ENCODE measurements at regions not wholly inside any gene's neighbourhood (a gene's known extent, or its start where the extent isn't known, plus 50 kb on each side); places are given as distances from the start of the nearest gene placed in this dataset.

GRCh38 chr11:116335891-116336290 is 436.9 kb downstream of the BUD13 start:
- TF ChIP-seq PATZ1 (CRISPR knock-in tag; IDR thresholded peaks at IDR 0.05; ENCODE audit: borderline replicate concordance), result no peak
- no peak for TF ChIP-seq POU6F1 (CRISPR knock-in tag; IDR thresholded peaks at IDR 0.05; ENCODE audit: borderline replicate concordance, low read depth)
- no peak for TF ChIP-seq ISL1 (CRISPR knock-in tag; IDR thresholded peaks at IDR 0.05)
- TF ChIP-seq ZFP30 (CRISPR knock-in tag; IDR thresholded peaks at IDR 0.05), result no peak
- TF ChIP-seq ESRRG (CRISPR knock-in tag; IDR thresholded peaks at IDR 0.05), result no peak
- TF ChIP-seq ARNTL (CRISPR knock-in tag; IDR thresholded peaks at IDR 0.05; ENCODE audit: borderline replicate concordance, low read depth), result no peak
- no peak for TF ChIP-seq TCF4 (CRISPR knock-in tag; IDR thresholded peaks at IDR 0.05; ENCODE audit: borderline replicate concordance)
- ATAC-seq, result no peak

GRCh38 chr11:116335078-116335477 is 437.7 kb downstream of the BUD13 start:
- TF ChIP-seq ZFP30 (CRISPR knock-in tag; IDR thresholded peaks at IDR 0.05) (no peak), BACH2 (CRISPR knock-in tag; IDR thresholded peaks at IDR 0.05; ENCODE audit: borderline replicate concordance) (no peak), SNAI2 (CRISPR knock-in tag; IDR thresholded peaks at IDR 0.05) (no peak), OSR1 (CRISPR knock-in tag; IDR thresholded peaks at IDR 0.05) (no peak)
- ATAC-seq, result no peak

- TF ChIP-seq ZFP3 (CRISPR knock-in tag; IDR thresholded peaks at IDR 0.05) (no peak), BACH2 (CRISPR knock-in tag; IDR thresholded peaks at IDR 0.05; ENCODE audit: borderline replicate concordance) (no peak), TSHZ2 (CRISPR knock-in tag; IDR thresholded peaks at IDR 0.05) (no peak), ARNTL (CRISPR knock-in tag; IDR thresholded peaks at IDR 0.05; ENCODE audit: borderline replicate concordance, low read depth) (no peak), CREB5 (CRISPR knock-in tag; IDR thresholded peaks at IDR 0.05; ENCODE audit: low read depth) (no peak), TCF4 (CRISPR knock-in tag; IDR thresholded peaks at IDR 0.05; ENCODE audit: borderline replicate concordance) (no peak), RARB (CRISPR knock-in tag; IDR thresholded peaks at IDR 0.05) (no peak), PATZ1 (CRISPR knock-in tag; IDR thresholded peaks at IDR 0.05; ENCODE audit: borderline replicate concordance) (no peak), ZC3H10 (CRISPR knock-in tag; IDR thresholded peaks at IDR 0.05) (no peak), OSR1 (CRISPR knock-in tag; IDR thresholded peaks at IDR 0.05) (no peak), SNAI2 (CRISPR knock-in tag; IDR thresholded peaks at IDR 0.05) (no peak), ISL1 (CRISPR knock-in tag; IDR thresholded peaks at IDR 0.05) (no peak), ZFP30 (CRISPR knock-in tag; IDR thresholded peaks at IDR 0.05) (no peak), POU6F1 (CRISPR knock-in tag; IDR thresholded peaks at IDR 0.05; ENCODE audit: borderline replicate concordance, low read depth) (no peak), GLIS3 (CRISPR knock-in tag; IDR thresholded peaks at IDR 0.05) (no peak), ZNF70 (CRISPR knock-in tag; IDR thresholded peaks at IDR 0.05) (no peak)
- ATAC-seq, result no peak
These were observed 438.2 kb downstream of the BUD13 start for GRCh38 chr11:116334596-116334995.
